ENCODE measurements at regions not wholly inside any gene's neighbourhood (a gene's known extent, or its start where the extent isn't known, plus 50 kb on each side); places are given as distances from the start of the nearest gene placed in this dataset.

DNA sequence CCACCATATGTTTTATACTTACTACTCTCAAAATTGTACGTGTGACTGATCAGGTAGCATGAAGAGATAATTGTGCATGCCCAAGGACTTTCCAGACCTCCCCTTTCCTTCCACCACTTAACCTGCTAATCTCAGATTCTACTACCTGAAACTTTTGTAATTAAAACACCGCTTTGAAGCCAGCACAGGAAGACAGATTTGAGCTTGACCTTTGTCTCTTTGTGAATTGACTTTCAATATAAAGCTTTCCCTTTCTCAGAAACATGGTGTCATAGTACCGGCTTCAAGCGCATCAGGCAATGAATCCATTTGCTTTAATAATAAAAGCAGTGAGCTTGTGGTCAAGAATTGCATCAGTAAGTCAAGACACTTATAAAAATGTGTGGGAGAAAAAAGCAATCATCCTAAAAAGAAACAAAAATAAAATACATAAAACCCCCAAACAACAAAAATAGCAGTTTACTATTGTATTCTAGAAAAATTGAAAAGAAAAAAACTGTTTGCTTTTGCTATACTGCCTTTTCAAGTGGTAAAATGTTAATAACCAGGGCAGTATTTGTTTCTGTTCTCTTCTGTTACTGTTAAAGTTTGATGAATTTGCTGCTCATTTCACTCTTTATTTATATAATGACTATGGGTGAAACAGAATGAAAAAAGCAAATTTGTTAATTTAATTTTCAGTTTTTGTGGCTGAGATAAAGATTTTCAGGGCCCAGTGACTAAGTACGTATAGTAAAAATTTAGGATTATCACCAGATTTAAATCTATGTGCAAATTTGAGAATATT lies 2075.3 kb downstream of the PCDH9 start:
- Histone ChIP-seq H3K9ac (ENCODE audit: low read depth, low read length) (no peak overlapping the region), H3K27ac (ENCODE audit: insufficient read depth, low read length) (no peak overlapping the region), H2AFZ (replicated peaks; ENCODE audit: low read length, poor library complexity) (no peak overlapping the region), H3K9me1 (ENCODE audit: insufficient read depth, low read length) (no peaks in the 10 kb centered on the region), H3K4ac (ENCODE audit: low read depth, low read length) (no peak overlapping the region), H4K8ac (ENCODE audit: low read depth in 2 of 2, low read length in 2 of 2) (no peak overlapping the region), H2BK120ac (ENCODE audit: low read depth, low read length) (no peak overlapping the region), H3K9me3 (ENCODE audit: control insufficient read depth, insufficient read depth, low read length) (no peaks in the 10 kb centered on the region), H3K18ac (ENCODE audit: low read depth, low read length) (no peak overlapping the region), H3K4me3 (ENCODE audit: insufficient read depth, low read depth, low read length) (no peak overlapping the region), H3K36me3 (ENCODE audit: control insufficient read depth, insufficient read depth, low read length) (no peaks in the 10 kb centered on the region), H4K91ac (ENCODE audit: insufficient read depth, low read depth, low read length) (no peak overlapping the region), H3K79me1 (ENCODE audit: low read depth in 1 of 2, low read length in 2 of 2) (no peaks in the 10 kb centered on the region), H3K14ac (replicated peaks; ENCODE audit: low read depth, low read length) (no peak overlapping the region), H4K5ac (ENCODE audit: low read depth, low read length) (no peak overlapping the region), H3K56ac (ENCODE audit: extremely low read depth, insufficient read depth, low read length) (no peak overlapping the region), H2BK5ac (ENCODE audit: low read depth, low read length, poor library complexity, severe bottlenecking) (no peak overlapping the region), H3K4me1 (ENCODE audit: control insufficient read depth, insufficient read depth, low read length) (no peaks in the 10 kb centered on the region), H2BK15ac (ENCODE audit: low read depth, low read length) (no peak overlapping the region), H3K4me2 (ENCODE audit: low read depth, low read length) (no peak overlapping the region), H3K23ac (ENCODE audit: low read depth, low read length) (no peak overlapping the region), H4K20me1 (ENCODE audit: insufficient read depth, low read length) (no peaks in the 10 kb centered on the region), H2BK20ac (ENCODE audit: low read depth, low read length) (no peak overlapping the region), H3K27me3 (ENCODE audit: control insufficient read depth, insufficient read depth, low read length) (no peaks in the 10 kb centered on the region), H2AK5ac (ENCODE audit: low read depth, low read length) (no peak overlapping the region), H2AK9ac (replicated peaks; ENCODE audit: low read depth, low read length, poor library complexity) (no peak overlapping the region)
- 100% methylated on average over 1 of the region's 5 CpGs; no CpG with 5 or more reads in 1 of the 2 experiments for WGBS, 2 experiments (ENCODE audit: extremely low coverage in 2 of 2, insufficient read length in 1 of 2)
- in situ Hi-C loops (cut with MboI; ENCODE audit: low sequenced_read_pairs), result no loop called here
- POLR2A ChIA-PET (ENCODE audit: unreplicated experiment), result no interaction called here
- DNase-seq (no peak), ATAC-seq (ENCODE audit: low read depth) (no peak)
- intact Hi-C loops (cut with micrococcal nuclease), result no loop called here
- TF ChIP-seq RCOR1 (IDR thresholded peaks at IDR 0.05; ENCODE audit: insufficient replicate concordance, low read length) (no peak), BHLHE40 (IDR thresholded peaks at IDR 0.05; ENCODE audit: low read depth, low read length) (no peak), MAFK (IDR thresholded peaks at IDR 0.05; ENCODE audit: low read depth, low read length) (no peak), POLR2A (IDR thresholded peaks at IDR 0.05; ENCODE audit: low read depth, low read length) (no peak), RAD21 (IDR thresholded peaks at IDR 0.05; ENCODE audit: low read length) (no peak), RFX5 (IDR thresholded peaks at IDR 0.05; ENCODE audit: low read depth, low read length) (no peak), NFE2L2 (IDR thresholded peaks at IDR 0.05; ENCODE audit: low read depth, low read length) (no peak), CHD1 (IDR thresholded peaks at IDR 0.05; ENCODE audit: low read depth, low read length) (no peak), MAZ (IDR thresholded peaks at IDR 0.05; ENCODE audit: borderline replicate concordance, low read depth, low read length) (no peak), CTCF (conservative IDR thresholded peaks at IDR 0.05; ENCODE audit: low read depth, low read length) (no peak)
- TF ChIP-seq, protein P1, sequence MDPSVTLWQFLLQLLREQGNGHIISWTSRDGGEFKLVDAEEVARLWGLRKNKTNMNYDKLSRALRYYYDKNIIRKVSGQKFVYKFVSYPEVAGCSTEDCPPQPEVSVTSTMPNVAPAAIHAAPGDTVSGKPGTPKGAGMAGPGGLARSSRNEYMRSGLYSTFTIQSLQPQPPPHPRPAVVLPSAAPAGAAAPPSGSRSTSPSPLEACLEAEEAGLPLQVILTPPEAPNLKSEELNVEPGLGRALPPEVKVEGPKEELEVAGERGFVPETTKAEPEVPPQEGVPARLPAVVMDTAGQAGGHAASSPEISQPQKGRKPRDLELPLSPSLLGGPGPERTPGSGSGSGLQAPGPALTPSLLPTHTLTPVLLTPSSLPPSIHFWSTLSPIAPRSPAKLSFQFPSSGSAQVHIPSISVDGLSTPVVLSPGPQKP (IDR thresholded peaks at IDR 0.05; ENCODE audit: borderline replicate concordance, low read depth, low read length), result no peak
- CTCF ChIA-PET, result no interaction called here
- dilution Hi-C loops (cut with HindIII; ENCODE audit: low sequenced_read_pairs, unreplicated experiment), result no loop called here
- BruUV-seq (replicated peaks), result no TSS peak
